ENCODE measurements at regions not wholly inside any gene's neighbourhood (a gene's known extent, or its start where the extent isn't known, plus 50 kb on each side); places are given as distances from the start of the nearest gene placed in this dataset.

GRCh38 chr13:68199271-68199670 is 969.1 kb upstream of the PCDH9 start:
- H2AFZ ChIP-seq (ENCODE audit: control insufficient read depth, low read depth, low read length) = no peak overlapping the region
- H3K4me2 ChIP-seq (ENCODE audit: control insufficient read depth, insufficient read depth) = no peak overlapping the region
- H3K27ac ChIP-seq (ENCODE audit: control insufficient read depth, insufficient read depth) = no peak overlapping the region
- ChIA-PET RAD21 (ENCODE audit: unreplicated experiment) (no interaction called here), SMC1A (ENCODE audit: uncharacterized antibody, unreplicated experiment) (no interaction called here), POLR2A (no interaction called here), CTCF (interaction anchor here (1.2 kb wide), 1 partner anchor 9 kb away, joined by 3 read pairs; no protein-coding TSS in a partner anchor)
- H3K27me3 ChIP-seq (replicated peaks in 1 of 2; ENCODE audit: control insufficient read depth in 2 of 2, insufficient read depth in 2 of 2, low read length in 1 of 2) = no peaks in the 10 kb centered on the region
- H3K4me1 ChIP-seq (ENCODE audit: control insufficient read depth, insufficient read depth, low read length) = no peaks in the 10 kb centered on the region
- H3K9me3 ChIP-seq (replicated peaks; ENCODE audit: control insufficient read depth, insufficient read depth, low read length) = no peaks in the 10 kb centered on the region
- H3K79me2 ChIP-seq (ENCODE audit: control insufficient read depth, insufficient read depth, low read length) = no peaks in the 10 kb centered on the region
- FAIRE-seq = no peak
- no peak overlapping the region for H3K4me3 ChIP-seq
- intact Hi-C loops (cut with micrococcal nuclease; ENCODE audit: unreplicated experiment) (no loop called here), in situ Hi-C loops (cut with MboI) (no loop called here)
- WGBS (ENCODE audit: insufficient coverage, insufficient replicate concordance, low lambda C conversion rate, missing lambda C conversion rate) = 0% methylated on average over 2 of the region's 2 CpGs
- H3K36me3 ChIP-seq (ENCODE audit: control insufficient read depth in 2 of 2, insufficient read depth in 2 of 2, low read length in 1 of 2) = no peaks in the 10 kb centered on the region
- no TSS peak for BruUV-seq (replicated peaks)
- ATAC-seq = no peak
- H4K20me1 ChIP-seq (ENCODE audit: control insufficient read depth, insufficient read depth) = no peaks in the 10 kb centered on the region
- TF ChIP-seq PAX8 (IDR thresholded peaks at IDR 0.05) = no peak
- TF ChIP-seq EED (IDR thresholded peaks at IDR 0.05; ENCODE audit: low read depth) = no peak
- no peak for TF ChIP-seq SUZ12 (IDR thresholded peaks at IDR 0.05; ENCODE audit: unreplicated experiment)
- TF ChIP-seq CBX5 (IDR thresholded peaks at IDR 0.05; ENCODE audit: low read depth) = no peak
- no peak for TF ChIP-seq STAT3 (IDR thresholded peaks at IDR 0.05; ENCODE audit: low read depth, low read length)
- TF ChIP-seq NFYA (IDR thresholded peaks at IDR 0.05; ENCODE audit: borderline replicate concordance, low read depth, low read length) = no peak
- no peak for TF ChIP-seq CHD4 (IDR thresholded peaks at IDR 0.05)
- TF ChIP-seq JUNB (IDR thresholded peaks at IDR 0.05) = no peak
- TF ChIP-seq POU2F2 (IDR thresholded peaks at IDR 0.05; ENCODE audit: borderline replicate concordance, low read depth, low read length) = no peak
- TF ChIP-seq ELK1 (IDR thresholded peaks at IDR 0.05; ENCODE audit: low read depth, low read length) = no peak
- TF ChIP-seq RELA (IDR thresholded peaks at IDR 0.05; ENCODE audit: borderline replicate concordance, partially characterized antibody) = no peak
- no peak for TF ChIP-seq SMAD1 (IDR thresholded peaks at IDR 0.05; ENCODE audit: low read depth, partially characterized antibody)
- TF ChIP-seq E4F1 (IDR thresholded peaks at IDR 0.05; ENCODE audit: borderline replicate concordance, partially characterized antibody) = no peak
- TF ChIP-seq IRF4 (IDR thresholded peaks at IDR 0.05; ENCODE audit: low read depth, low read length) = no peak
- TF ChIP-seq TCF12 (IDR thresholded peaks at IDR 0.05; ENCODE audit: low read depth, low read length) = no peak
- no peak overlapping the region for H3K9ac ChIP-seq (ENCODE audit: control insufficient read depth, insufficient read depth, low read length)
- no peak for DNase-seq (ENCODE audit: low read depth, low spot score)
